ENCODE measurements at regions not wholly inside any gene's neighbourhood (a gene's known extent, or its start where the extent isn't known, plus 50 kb on each side); places are given as distances from the start of the nearest gene placed in this dataset.
"Not testable (repeated sequence)": the region's sequence is repeated elsewhere in the genome, so short reads cannot be mapped to it uniquely, and the experiment has no call there.

GRCh38 chr11:89545691-89546090, 54.5 kb upstream of the NOX4 start:
- DNase-seq = no peak

DNA sequence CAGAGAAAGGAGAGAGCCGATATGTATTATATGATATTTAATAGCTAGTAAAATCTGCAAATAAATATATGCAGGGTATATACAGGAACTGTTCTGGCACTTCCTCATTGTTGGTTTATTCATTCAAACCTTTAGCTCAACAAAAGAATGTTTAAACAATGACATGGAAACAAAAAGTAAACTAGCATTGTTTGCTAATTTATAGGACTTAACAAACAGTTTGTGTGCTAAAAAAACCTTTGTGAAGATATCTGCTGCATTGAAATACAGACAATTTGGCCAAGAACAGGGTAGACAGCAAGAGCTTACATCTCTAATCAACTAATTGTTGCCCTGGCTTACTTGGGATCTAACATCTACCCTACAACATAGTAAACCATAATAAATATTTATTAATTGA, 64.6 kb upstream of the NOX4 start:
- DNase-seq = not testable (repeated sequence)

GRCh38 chr11:89556731-89557707, 65.8 kb upstream of the NOX4 start:
- DNase-seq = peak; percentile 55

GRCh38 chr11:89560598-89560997, 69.4 kb upstream of the NOX4 start:
- DNase-seq = not testable (repeated sequence)

DNA sequence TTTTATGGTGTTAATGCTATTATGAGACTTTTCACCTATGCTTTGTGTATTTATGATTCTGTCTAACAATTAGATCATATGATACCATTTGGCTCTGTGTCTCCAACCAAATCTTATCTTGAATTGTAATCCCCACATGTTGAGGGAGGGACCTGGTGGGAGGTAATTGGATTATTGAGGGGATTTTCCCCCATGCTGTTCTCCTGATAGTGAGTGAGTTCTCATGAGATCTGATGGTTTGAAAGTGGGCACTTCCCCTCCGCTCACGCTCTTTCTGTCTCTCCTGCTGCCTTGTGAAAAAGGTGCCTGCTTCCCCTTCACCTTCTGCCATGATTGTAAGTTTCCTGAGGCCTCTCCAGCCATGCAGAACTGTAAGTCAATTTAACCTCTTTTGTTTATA, 71.6 kb upstream of the NOX4 start:
- not testable (repeated sequence) for DNase-seq

GRCh38 chr11:89566972-89567371, 75.8 kb upstream of the NOX4 start:
- no peak for DNase-seq

GRCh38 chr11:89569387-89569786, 78.2 kb upstream of the NOX4 start:
- not testable (repeated sequence) for DNase-seq

- DNase-seq = not testable (repeated sequence)
Observed at GRCh38 chr11:89571706-89572105, 80.5 kb upstream of the NOX4 start.

GRCh38 chr11:89575846-89576245, 84.7 kb upstream of the NOX4 start:
- DNase-seq = not testable (repeated sequence)

DNA sequence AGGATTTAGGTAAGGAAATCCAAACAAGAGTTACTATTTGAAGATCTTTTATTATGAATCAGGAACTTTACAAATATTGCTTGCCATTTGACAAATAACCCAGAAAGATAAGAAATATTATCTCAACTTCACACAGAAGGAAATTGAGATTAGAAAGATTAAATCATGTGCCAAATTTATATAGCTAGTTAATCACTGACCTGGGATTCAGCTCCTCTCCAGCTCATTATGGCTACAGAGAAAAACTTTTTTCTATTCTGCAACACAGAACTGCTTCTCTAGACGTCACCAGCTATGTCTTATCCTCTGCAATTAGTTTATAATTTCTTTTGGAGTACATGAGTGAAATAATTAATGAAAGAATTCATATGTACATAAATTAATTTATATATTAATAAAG, 86.3 kb upstream of the NOX4 start:
- not testable (repeated sequence) for DNase-seq

- DNase-seq = no peak
Observed at GRCh38 chr11:89583580-89583979, 92.4 kb upstream of the NOX4 start.

DNA sequence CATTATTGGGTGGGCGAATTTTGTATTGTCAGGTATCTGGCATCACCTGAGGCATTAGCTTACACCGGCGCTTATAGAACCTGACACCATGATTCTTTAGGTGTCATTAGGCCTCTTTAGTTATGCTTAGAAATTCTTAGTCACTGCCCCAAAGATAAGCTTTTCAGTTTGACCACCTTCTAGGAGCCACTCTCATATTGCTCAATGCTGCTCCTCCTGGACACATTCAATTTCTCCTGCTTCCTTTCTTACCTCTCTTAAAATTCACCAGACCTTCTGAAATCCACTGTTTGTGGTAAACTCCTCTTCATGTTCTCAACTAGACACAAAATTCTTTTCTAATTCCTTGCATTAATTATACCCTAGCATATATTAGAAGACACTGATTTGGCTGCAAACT, 93.9 kb upstream of the NOX4 start:
- DNase-seq = not testable (repeated sequence)

- DNase-seq = not testable (repeated sequence)
Observed at GRCh38 chr11:89585471-89585870, 94.3 kb upstream of the NOX4 start.

DNA sequence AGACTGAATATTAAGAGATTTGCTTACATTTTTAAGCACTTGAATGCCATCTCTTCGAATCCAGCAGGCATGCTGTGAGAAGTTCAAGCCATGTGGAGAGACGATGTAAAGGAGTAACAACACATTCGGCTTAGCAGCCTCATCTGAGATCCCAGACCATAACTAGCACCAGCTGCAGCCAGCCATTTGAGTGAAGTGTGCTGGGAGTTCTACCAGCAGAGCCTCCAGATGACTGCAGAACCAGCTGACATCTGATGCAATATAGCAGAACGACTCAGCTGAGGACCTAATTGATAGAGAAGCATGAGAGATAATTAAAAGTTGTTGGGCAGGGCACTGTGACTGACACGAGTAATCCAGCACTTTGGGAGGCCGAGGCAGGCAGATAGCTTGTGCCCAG, 98.2 kb upstream of the NOX4 start:
- not testable (repeated sequence) for DNase-seq

DNA sequence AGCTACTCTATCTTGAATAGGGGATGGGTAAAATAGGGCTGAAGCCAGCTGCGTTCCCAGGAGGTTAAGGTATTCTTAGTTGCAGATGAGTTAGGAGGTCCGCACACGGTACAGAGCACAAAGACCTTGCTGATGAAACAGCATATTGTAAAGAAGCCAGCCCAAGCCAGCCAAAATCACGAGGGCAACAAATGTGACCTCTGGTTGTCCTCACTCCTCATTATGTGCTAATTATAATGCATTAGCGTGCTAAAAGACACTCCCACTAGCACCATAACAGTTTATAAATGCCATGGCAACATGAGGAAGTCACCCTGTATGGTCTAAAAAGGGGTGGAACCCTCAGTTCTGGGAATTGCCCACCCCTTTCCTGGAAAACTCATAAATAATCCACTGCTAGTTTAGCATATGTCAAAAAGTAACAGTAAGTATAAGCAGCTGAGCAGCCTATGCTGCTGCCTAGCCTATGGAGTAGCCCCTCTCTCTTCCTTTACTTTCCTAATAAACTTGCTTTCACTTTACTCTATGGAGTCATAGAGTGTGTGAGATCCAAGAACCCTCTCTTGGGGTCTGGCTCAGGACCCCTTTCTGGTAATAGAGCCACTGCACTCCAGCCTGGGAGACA, 98.9 kb upstream of the NOX4 start:
- DNase-seq = not testable (repeated sequence)

GRCh38 chr11:89601263-89601662, 108.8 kb upstream of the TRIM77 start:
- not testable (repeated sequence) for DNase-seq

GRCh38 chr11:89604281-89604680, 105.8 kb upstream of the TRIM77 start:
- DNase-seq = no peak

DNA sequence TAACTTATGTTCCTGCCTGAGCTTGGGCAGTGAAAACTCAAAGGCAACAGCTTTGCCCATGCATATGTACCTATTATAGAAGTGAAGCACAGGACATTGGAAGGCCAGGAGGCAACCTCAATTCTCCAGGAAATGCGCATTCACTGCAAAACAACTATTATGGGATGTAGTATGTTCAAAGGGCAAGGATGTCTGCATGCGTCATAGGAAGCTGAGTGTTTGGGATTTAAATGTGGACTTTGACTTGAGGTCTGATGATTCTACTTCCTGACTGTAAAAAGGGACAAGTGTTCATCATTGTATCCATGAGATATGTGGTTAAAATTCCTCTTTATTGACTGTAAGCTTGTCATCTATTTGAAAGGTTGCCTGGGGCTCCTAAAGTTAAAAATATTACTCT, 103.3 kb upstream of the TRIM77 start:
- not testable (repeated sequence) for DNase-seq

DNA sequence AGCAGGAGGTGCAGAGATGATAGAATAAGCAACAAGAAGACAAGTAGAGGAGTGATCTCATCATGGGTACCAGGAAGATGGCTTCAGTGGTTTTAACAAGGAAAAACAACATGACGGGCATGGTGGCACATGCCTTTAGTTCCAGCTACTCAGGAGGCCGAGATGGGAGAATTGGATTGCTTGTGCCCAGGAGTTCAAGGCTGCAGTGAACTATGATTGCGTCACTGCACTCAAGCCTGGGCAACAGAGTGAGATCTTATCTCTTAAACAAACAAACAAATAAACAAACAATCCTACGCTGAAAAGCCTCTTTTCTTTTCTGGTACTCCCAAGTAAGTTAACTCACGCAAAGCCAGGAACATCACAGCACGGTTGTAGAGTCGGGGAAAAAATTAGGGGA, 102.6 kb upstream of the TRIM77 start:
- DNase-seq = not testable (repeated sequence)

GRCh38 chr11:89608234-89608966, 101.7 kb upstream of the TRIM77 start:
- DNase-seq = no peak

DNA sequence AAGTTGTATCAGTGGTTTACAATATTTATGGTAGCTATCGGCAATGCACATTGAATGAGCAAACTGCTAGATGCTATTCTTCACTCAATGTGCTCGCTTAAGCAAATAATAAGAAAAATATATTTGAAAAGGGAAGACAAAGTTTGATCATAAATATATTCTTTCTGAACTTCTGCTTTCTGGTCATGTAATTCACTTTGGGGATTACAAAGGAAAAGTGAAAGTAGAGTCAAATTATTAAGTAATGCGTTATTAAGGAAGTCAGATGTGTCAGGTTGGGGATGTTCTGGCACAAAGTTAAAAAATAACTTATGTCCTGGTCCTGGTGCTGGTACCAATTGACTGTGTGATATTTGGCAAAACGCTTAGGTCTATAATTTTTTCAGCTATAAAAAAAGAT, 98.0 kb upstream of the TRIM77 start:
- no peak for DNase-seq

GRCh38 chr11:89613911-89614310, 96.2 kb upstream of the TRIM77 start:
- DNase-seq = peak; percentile 37

DNA sequence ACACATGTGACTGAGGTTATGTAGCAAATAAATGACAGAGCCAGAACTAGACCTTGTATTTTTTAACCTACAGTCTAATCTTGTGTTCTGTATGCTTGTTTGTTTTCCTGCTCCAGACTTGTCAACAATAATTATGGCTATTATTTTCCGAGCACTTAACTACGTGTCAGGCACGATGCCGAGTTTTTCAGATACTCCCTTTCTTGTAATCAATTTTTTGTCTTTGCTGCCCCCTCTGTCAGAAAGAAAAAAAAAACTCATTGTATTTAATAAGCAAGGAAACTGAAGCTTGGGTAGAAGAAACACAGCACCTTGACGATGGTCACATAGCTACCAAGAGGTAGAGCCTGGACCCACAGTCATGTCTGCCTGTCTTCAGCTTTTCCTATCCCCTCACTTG, 95.7 kb upstream of the TRIM77 start:
- DNase-seq = peak; percentile 38

Measured in left kidney (tissue), 1 donor.